Activated CD4-positive, alpha-beta T cell treated with anti-CD3 and anti-CD28 coated beads, Interleukin-2, Interleukin-6, amounts not matched to agents 100 ng/mL and 50 ng/mL, durations not matched to agents 16 hours and 8 hours (primary cell): ENCODE measurements at regions not wholly inside any gene's neighbourhood (a gene's known extent, or its start where the extent isn't known, plus 50 kb on each side); places are given as distances from the start of the nearest gene placed in this dataset.
A peak's percentile ranks its signal among the peaks of the same experiment; 100 is the strongest.
"Not testable (repeated sequence)": the region's sequence is repeated elsewhere in the genome, so short reads cannot be mapped to it uniquely, and the experiment has no call there.

Experiments
- DNase-seq: peaks from one replicate; pipeline ENCODE4 v3.0.0-alpha.2; 2020

GRCh38 chr7:149682038-149682437 is 91.3 kb downstream of the ZNF467 start:
- no peak for DNase-seq

- no peak for DNase-seq
These were observed 92.1 kb downstream of the ZNF467 start for GRCh38 chr7:149681274-149681673.

GRCh38 chr7:149680331-149681025 is 92.9 kb downstream of the ZNF467 start:
- no peak for DNase-seq

DNA sequence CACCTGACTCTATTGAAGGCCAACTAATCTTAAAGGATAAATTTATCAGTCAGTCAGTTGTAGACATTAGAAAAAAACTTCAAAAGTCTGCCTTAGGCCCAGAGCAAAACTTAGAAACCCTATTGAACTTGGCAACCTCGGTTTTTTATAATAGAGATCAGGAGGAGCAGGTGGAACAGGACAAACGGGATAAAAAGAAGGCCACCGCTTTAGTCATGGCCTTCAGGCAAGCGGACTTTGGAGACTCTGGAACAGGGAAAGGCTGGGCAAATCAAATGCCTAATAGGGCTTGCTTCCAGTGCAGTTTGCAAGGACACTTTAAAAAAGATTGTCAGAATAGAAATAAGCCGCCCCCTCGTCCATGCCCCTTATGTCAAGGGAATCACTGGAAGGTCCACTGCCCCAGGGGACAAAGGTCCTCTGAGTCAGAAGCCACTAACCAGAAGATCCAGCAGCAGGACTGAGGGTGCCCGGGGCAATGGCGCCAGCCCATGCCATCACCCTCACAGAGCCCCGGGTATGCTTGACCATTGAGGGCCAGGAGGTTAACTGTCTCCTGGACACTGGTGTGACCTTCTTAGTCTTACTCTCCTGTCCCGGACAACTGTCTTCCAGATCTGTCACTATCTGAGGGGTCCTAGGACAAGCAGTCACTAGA is 98.5 kb downstream of the ZNF467 start:
- DNase-seq: not testable (repeated sequence)

GRCh38 chr7:149673006-149673405 is 100.4 kb downstream of the ZNF467 start:
- DNase-seq: no peak

GRCh38 chr7:149670288-149670687 is 103.1 kb downstream of the ZNF467 start:
- no peak for DNase-seq

- peak; percentile 18 for DNase-seq
These were observed 104.1 kb downstream of the ZNF467 start for GRCh38 chr7:149669121-149669818.

- DNase-seq: no peak
These were observed 106.9 kb downstream of the ZNF467 start for GRCh38 chr7:149666360-149666945.

- not testable (repeated sequence) for DNase-seq
These were observed 107.8 kb downstream of the ZNF467 start for GRCh38 chr7:149665618-149666017.

DNA sequence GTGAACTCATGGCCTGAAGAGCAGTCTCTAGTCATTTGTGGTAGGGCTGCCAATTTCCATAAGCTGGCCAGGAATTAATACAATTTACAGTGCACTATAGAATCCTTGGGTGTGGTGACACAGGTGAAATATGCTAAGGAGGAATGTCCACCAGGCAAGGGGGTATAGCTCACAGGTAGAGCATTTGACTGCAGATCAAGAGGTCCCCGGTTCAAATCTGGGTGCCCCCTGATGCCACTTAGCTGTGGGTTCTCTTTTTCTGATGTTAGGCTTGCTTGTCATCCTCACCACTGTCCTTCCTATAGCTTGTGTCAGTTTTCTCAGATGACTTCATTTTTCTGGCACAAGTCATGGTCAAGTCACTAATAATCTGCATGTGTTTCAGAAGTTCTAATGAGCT is 108.7 kb downstream of the ZNF467 start:
- peak; percentile 9 for DNase-seq

- DNase-seq: no peak
These were observed 109.2 kb downstream of the ZNF467 start for GRCh38 chr7:149664176-149664575.

GRCh38 chr7:149662591-149663095 is 110.7 kb downstream of the ZNF467 start:
- peak; percentile 77 for DNase-seq

DNA sequence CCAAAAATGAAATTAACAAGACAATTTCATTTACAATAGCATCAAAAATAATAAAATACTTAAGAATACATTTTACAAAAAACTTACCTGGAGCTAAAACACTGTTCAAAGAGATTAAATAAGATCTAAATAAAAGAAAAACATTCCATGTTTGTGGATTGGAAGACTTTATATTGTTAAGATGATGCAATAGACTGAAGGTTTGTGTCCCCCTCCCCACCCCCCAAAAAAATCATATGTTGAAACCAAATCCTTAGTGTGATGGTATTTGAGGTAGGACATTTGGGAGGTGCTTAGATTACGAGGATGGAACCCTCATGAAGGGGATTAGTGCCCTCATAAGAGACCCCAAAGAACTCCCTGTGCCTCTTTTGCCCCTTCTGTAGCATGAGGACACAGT is 117.6 kb downstream of the ZNF467 start:
- DNase-seq: no peak

- no peak for DNase-seq
These were observed 118.8 kb downstream of the ZNF467 start for GRCh38 chr7:149654588-149654987.

- DNase-seq: not testable (repeated sequence)
These were observed 123.2 kb downstream of the ZNF467 start for GRCh38 chr7:149650190-149650589.

- DNase-seq: no peak
These were observed 128.6 kb downstream of the ZNF467 start for GRCh38 chr7:149644754-149645153.

- DNase-seq: no peak
These were observed 130.8 kb downstream of the ZNF467 start for GRCh38 chr7:149642589-149642988.

DNA sequence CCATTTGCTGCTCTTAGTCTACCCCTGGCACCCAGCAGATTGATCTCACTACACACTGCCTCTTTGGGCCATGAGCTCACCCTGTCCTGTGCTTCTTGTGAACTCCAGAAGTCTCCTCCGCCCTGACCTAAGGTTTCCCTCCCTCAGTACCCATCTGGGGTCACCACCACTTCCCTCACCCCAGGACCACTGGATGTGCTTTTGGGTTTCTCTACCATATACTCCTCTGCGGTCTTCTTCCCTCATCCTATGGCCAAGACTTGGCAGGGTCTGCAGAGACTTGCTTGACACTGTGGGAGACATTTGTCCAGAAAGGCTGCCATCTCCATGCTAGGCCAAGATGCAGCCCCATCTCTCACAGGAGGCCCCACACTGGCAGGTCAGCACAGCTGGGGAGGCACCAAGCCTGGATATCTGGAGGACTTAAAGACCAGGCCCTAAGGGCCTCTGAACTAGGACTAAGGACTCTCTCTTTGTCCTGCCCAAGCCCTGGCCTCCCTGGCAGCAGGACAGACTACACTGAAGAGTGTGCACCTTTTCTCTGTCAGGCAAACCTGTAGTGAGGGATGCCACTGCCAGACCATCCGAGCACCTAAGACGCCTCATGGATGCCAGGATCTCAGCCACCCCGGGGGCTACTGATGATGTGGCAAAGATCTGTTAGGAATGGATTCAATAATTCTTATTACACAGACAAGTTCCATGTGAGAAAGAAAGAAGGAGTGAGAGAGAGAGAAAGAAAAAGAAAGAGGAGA is 134.6 kb downstream of the ZNF467 start:
- no peak for DNase-seq

DNA sequence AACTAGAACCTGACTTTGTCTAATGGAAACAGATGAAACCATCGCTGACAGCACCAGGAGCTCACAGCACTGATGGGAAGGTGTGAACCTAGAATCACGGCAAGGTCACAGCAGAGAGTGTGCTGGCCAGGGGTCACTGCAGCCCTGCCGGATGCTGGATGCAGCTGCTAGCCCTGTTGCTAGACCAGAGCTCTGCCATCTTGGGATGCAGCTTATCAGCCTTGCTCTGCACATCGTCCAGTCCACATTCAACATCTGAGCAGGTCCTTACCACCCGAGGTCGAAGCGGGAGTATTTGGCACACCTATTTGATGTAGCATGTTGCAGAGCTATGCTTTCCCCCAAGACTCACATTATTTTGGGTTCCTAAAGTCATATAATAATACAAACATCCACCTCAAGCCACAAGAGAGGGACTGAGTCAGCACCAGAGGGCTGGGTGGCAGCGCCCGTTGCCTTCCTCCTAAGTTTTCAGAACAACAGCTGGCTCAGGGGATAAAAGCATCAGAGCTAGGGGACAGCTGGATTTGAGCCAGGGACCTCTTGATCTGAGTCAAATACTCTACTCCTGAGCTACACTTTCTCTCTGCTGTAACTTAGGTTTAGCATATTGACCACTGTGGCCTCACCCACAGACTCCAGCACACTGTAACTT is 135.3 kb downstream of the ZNF467 start:
- DNase-seq: no peak

DNA sequence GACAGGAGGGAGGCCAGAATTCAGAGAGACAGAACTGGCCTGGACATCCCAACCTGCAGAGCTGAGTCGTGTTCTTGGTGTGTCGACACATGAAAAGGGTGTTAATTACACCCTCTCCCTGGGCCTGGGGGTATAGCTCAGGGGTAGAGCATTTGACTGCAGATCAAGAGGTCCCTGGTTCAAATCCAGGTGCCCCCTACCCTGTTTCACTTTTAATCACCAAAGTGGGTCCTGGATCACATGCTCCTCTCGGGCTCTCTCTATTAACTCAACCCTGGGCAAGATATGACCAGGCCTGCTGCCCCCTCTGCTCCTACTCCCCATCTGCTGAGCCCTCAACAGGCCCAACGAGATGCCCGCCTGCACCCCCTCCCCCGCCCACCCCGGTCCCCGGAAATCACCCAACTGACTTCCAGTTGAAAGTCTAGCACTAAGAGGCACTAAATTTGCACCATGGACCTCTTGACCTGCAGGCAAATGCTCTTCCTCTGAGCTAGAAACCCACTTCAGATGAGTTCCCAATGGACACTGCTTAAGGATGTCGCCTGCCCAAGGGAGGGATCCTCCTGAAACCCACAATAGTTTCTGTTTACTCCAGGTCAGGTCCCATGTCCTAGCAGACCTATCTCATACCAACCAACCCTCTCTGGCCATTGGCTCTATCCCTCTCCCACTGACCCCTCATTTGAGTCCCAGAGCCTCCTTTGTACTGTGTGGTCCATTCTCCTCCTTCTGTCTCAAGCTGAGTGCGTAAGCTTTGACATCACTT is 137.6 kb downstream of the ZNF467 start:
- DNase-seq: peak; percentile 58
